ENCODE measurements at regions not wholly inside any gene's neighbourhood (a gene's known extent, or its start where the extent isn't known, plus 50 kb on each side); places are given as distances from the start of the nearest gene placed in this dataset.

GRCh38 chr19:33963514-33963913 is 166.8 kb downstream of the KCTD15 start:
- TF ChIP-seq CTCF (IDR thresholded peaks at IDR 0.05; ENCODE audit: insufficient read depth, low read length, poor library complexity, severe bottlenecking), result no peak
- H3K4me3 ChIP-seq (ENCODE audit: low read depth, low read length), result no peak overlapping the region
- no peaks in the 10 kb centered on the region for H3K27me3 ChIP-seq (ENCODE audit: control insufficient read depth, insufficient read depth, low read length)
- no peaks in the 10 kb centered on the region for H3K36me3 ChIP-seq (ENCODE audit: control insufficient read depth, insufficient read depth, low read length)
- no peak for DNase-seq (ENCODE audit: low read depth)

GRCh38 chr19:33971073-33971472 is 174.4 kb downstream of the KCTD15 start:
- DNase-seq (ENCODE audit: low read depth), result no peak
- Histone ChIP-seq H3K4me3 (ENCODE audit: low read depth, low read length) (no peak overlapping the region), H3K36me3 (ENCODE audit: control insufficient read depth, insufficient read depth, low read length) (no peaks in the 10 kb centered on the region), H3K27me3 (ENCODE audit: control insufficient read depth, insufficient read depth, low read length) (no peaks in the 10 kb centered on the region)
- no peak for TF ChIP-seq CTCF (IDR thresholded peaks at IDR 0.05; ENCODE audit: insufficient read depth, low read length, poor library complexity, severe bottlenecking)

GRCh38 chr19:33977756-33978685 is 181.4 kb downstream of the KCTD15 start:
- Histone ChIP-seq H3K4me3 (ENCODE audit: low read depth, low read length) (no peak overlapping the region), H3K36me3 (ENCODE audit: control insufficient read depth, insufficient read depth, low read length) (no peaks in the 10 kb centered on the region), H3K27me3 (ENCODE audit: control insufficient read depth, insufficient read depth, low read length) (no peaks in the 10 kb centered on the region)
- DNase-seq (ENCODE audit: low read depth), result no peak
- TF ChIP-seq CTCF (IDR thresholded peaks at IDR 0.05; ENCODE audit: insufficient read depth, low read length, poor library complexity, severe bottlenecking), result no peak

GRCh38 chr19:33982706-33983105 is 186.0 kb downstream of the KCTD15 start:
- Histone ChIP-seq H3K36me3 (ENCODE audit: control insufficient read depth, insufficient read depth, low read length) (no peaks in the 10 kb centered on the region), H3K27me3 (ENCODE audit: control insufficient read depth, insufficient read depth, low read length) (no peaks in the 10 kb centered on the region), H3K4me3 (ENCODE audit: low read depth, low read length) (no peak overlapping the region)
- no peak for DNase-seq (ENCODE audit: low read depth)
- TF ChIP-seq CTCF (IDR thresholded peaks at IDR 0.05; ENCODE audit: insufficient read depth, low read length, poor library complexity, severe bottlenecking), result no peak

- no peak overlapping the region for H3K4me3 ChIP-seq (ENCODE audit: low read depth, low read length)
- no peaks in the 10 kb centered on the region for H3K27me3 ChIP-seq (ENCODE audit: control insufficient read depth, insufficient read depth, low read length)
- TF ChIP-seq CTCF (IDR thresholded peaks at IDR 0.05; ENCODE audit: insufficient read depth, low read length, poor library complexity, severe bottlenecking), result no peak
- no peaks in the 10 kb centered on the region for H3K36me3 ChIP-seq (ENCODE audit: control insufficient read depth, insufficient read depth, low read length)
- no peak for DNase-seq (ENCODE audit: low read depth)
Measured at GRCh38 chr19:33988601-33989000, 183.7 kb upstream of the LSM14A start.

- DNase-seq (ENCODE audit: low read depth), result no peak
- no peak for TF ChIP-seq CTCF (IDR thresholded peaks at IDR 0.05; ENCODE audit: insufficient read depth, low read length, poor library complexity, severe bottlenecking)
- Histone ChIP-seq H3K4me3 (ENCODE audit: low read depth, low read length) (no peak overlapping the region), H3K36me3 (ENCODE audit: control insufficient read depth, insufficient read depth, low read length) (no peaks in the 10 kb centered on the region), H3K27me3 (ENCODE audit: control insufficient read depth, insufficient read depth, low read length) (peaks cover 2% of the 10 kb centered on the region)
Measured at GRCh38 chr19:33997690-33998089, 174.6 kb upstream of the LSM14A start.
